Transverse colon (tissue), 4 donors: ENCODE measurements at regions not wholly inside any gene's neighbourhood (a gene's known extent, or its start where the extent isn't known, plus 50 kb on each side); places are given as distances from the start of the nearest gene placed in this dataset.

Experiments used
- CTCF ChIP-seq, 5 experiments: fragments of 200-600 bp in 3 of 5; fragments of 450-650 bp in 2 of 5; sonication (generic) in 3 of 5; IDR thresholded peaks; 1 replicate in 2 of 5; 2 replicates in 3 of 5; pipeline ENCODE4 v1.5.1; 2016 to 2017; ENCODE audit warnings: antibody characterized with exemption in 5 of 5, inconsistent platforms in 3 of 5, mild to moderate bottlenecking in 2 of 5, moderate library complexity in 1 of 5
- EP300 ChIP-seq: sonication (generic); formaldehyde crosslinking; IDR thresholded peaks from one replicate; pipeline ENCODE4 v1.6.1; 2017; ENCODE audit warnings: antibody characterized with exemption, low read depth
- POLR2A ChIP-seq: fragments of 450-650 bp; IDR thresholded peaks from one replicate; pipeline ENCODE4 v1.6.1; 2016; ENCODE audit warnings: antibody characterized with exemption, mild to moderate bottlenecking, moderate library complexity
- POLR2AphosphoS5 ChIP-seq, 3 donors: sonication (generic); formaldehyde crosslinking; IDR thresholded peaks; one replicate each; pipeline ENCODE4 v1.6.1; 2016; ENCODE audit warnings: antibody characterized with exemption in 3 of 3

DNA sequence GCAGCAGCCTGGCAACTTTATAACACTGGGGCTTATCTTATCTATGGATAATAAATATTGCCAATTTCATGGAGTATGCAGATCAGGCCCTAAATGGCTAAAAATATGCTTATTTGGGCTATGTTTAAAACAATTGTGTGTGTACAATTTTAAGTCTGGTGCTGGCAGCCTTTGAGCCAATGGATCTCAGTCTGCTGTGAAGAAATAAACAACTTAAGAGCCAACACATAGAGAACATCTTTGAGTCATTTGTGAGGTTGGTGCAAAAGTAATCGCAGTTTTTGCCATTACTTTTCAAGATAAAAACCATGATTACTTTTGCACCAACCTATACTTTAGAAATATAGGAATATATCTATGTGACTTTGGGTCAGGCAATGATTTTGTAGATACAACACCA, 129.1 kb upstream of the CARMIL1 start:
- TF ChIP-seq POLR2A (no peak), POLR2AphosphoS5 (IDR thresholded peaks at IDR 0.05) (no peak), CTCF (IDR thresholded peaks at IDR 0.05) (no peak), EP300 (no peak)
